ENCODE measurements at regions not wholly inside any gene's neighbourhood (a gene's known extent, or its start where the extent isn't known, plus 50 kb on each side); places are given as distances from the start of the nearest gene placed in this dataset.

DNA sequence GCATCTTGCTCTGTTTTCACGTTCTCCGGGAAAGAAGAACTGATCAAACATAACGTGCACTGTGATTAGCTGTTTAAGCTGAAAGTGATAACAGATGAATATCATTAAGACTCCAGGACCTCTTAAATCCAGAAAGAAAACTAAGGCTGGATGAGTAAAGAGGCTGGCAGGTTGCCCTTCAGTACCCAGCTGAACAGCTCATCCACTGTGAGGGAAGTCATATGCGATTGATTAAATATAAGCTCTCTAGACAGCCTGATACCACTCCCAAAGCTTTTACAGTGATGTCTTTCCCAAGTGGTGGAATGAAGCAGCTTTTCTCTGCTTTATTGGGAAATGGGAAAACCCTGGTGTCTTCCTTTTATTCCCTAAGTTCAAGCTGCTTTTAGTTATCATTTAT, 116.9 kb downstream of the EFNB2 start:
- TF ChIP-seq POLR2A (IDR thresholded peaks at IDR 0.05) (no peak), CTCF (IDR thresholded peaks at IDR 0.05) (no peak)
